GM12878 (cell line): ENCODE measurements at regions not wholly inside any gene's neighbourhood (a gene's known extent, or its start where the extent isn't known, plus 50 kb on each side); places are given as distances from the start of the nearest gene placed in this dataset.

Experiments used
- ATAC-seq: fragments of 200-7000 bp; cut with Tn5 transposase; 3 replicates; pipeline ENCODE4 v1.9.1; 2020; ENCODE audit warnings: mild to moderate bottlenecking, moderate library complexity
- BruUV-seq: library from RNA; stranded (reverse); fragments of 400-500 nt; replicated peaks from 2 replicates; lab custom pipeline; 2021; lab: Mats Ljungman, UMichigan
- CTCF ChIA-PET: fragments of 300-600 bp; sonication (Branson Sonifier 250); formaldehyde crosslinking; extraction: SDS; loops from one replicate; lab custom pipeline; 2021; ENCODE audit warnings: inconsistent platforms; lab: Yijun Ruan, JAX
- POLR2A ChIA-PET: fragments of 350-600 bp; formaldehyde crosslinking; extraction: SDS; loops from one replicate; lab custom pipeline; 2021; ENCODE audit warnings: inconsistent platforms; lab: Charles Lee
- RAD21 ChIA-PET: fragments of 300-600 bp; sonication (Branson Sonifier 250); formaldehyde crosslinking; loops from one replicate; lab custom pipeline; 2023; ENCODE audit warnings: antibody characterized with exemption; ENCODE audit not compliant: unreplicated experiment; lab: Charles Lee
- SMC1A ChIA-PET: fragments of 300-600 bp; sonication (Branson Sonifier 250); formaldehyde crosslinking; loops from one replicate; lab custom pipeline; 2023; ENCODE audit not compliant: unreplicated experiment, uncharacterized antibody; lab: Charles Lee
- DNase-seq: peaks from one replicate; pipeline ENCODE4 v3.0.0-alpha.2; 2011; ENCODE audit warnings: low read depth, low spot score
- FAIRE-seq: peaks from 3 replicates; lab custom pipeline; 2011; peaks lifted over from hg19 to GRCh38; lab: Jason Lieb, UNC
- H2AFZ ChIP-seq: 2 replicates; pipeline ENCODE4 v1.6.0; 2011; ENCODE audit warnings: low read depth, low read length, control low read depth; ENCODE audit not compliant: control insufficient read depth
- H3K27ac ChIP-seq: 2 replicates; pipeline ENCODE4 v1.5.1; 2011; ENCODE audit warnings: control low read depth; ENCODE audit not compliant: control insufficient read depth, insufficient read depth
- H3K27me3 ChIP-seq, 2 experiments: replicated peaks in 1 of 2; 2 replicates each; pipeline versions ENCODE4 v1.6.0 to v1.6.1; 2011; ENCODE audit warnings: low read length in 1 of 2; ENCODE audit not compliant: control insufficient read depth in 2 of 2, insufficient read depth in 2 of 2
- H3K36me3 ChIP-seq, 2 experiments: 2 replicates each; pipeline ENCODE4 v1.5.1; 2011; ENCODE audit warnings: low read length in 1 of 2; ENCODE audit not compliant: control insufficient read depth in 2 of 2, insufficient read depth in 2 of 2
- H3K4me1 ChIP-seq: 2 replicates; pipeline ENCODE4 v1.6.1; 2011; ENCODE audit warnings: mild to moderate bottlenecking, low read length, moderate library complexity, mixed read lengths; ENCODE audit not compliant: control insufficient read depth, insufficient read depth
- H3K4me2 ChIP-seq: 2 replicates; pipeline ENCODE4 v1.6.0; 2011; ENCODE audit warnings: control low read depth; ENCODE audit not compliant: control insufficient read depth, insufficient read depth
- H3K4me3 ChIP-seq: fragments of 200-600 bp; sonication (generic); 2 replicates; pipeline ENCODE4 v1.5.1; 2016
- H3K79me2 ChIP-seq: 2 replicates; pipeline ENCODE4 v1.6.0; 2011; ENCODE audit warnings: low read length; ENCODE audit not compliant: control insufficient read depth, insufficient read depth
- H3K9ac ChIP-seq: 2 replicates; pipeline ENCODE4 v1.8.0; 2011; ENCODE audit warnings: low read length, control low read depth, mixed read lengths; ENCODE audit not compliant: control insufficient read depth, insufficient read depth
- H3K9me3 ChIP-seq: replicated peaks from 3 replicates; pipeline ENCODE4 v1.5.1; 2011; ENCODE audit warnings: mild to moderate bottlenecking, low read length; ENCODE audit not compliant: control insufficient read depth, insufficient read depth
- H4K20me1 ChIP-seq: 2 replicates; pipeline ENCODE4 v1.6.0; 2011; ENCODE audit not compliant: control insufficient read depth, insufficient read depth
- CBX3 ChIP-seq: fragments of 200-600 bp; sonication (generic); IDR thresholded peaks from 2 replicates; pipeline ENCODE4 v1.6.1; 2016; ENCODE audit warnings: low read depth, borderline replicate concordance
- EZH2 ChIP-seq: IDR thresholded peaks from 2 replicates; pipeline ENCODE4 v1.6.1; 2012; ENCODE audit warnings: low read depth, mild to moderate bottlenecking, control low read depth, inconsistent platforms, low read length, borderline replicate concordance; ENCODE audit not compliant: control insufficient read depth
- IKZF1 ChIP-seq: fragments of 450-650 bp; conservative IDR thresholded peaks from 2 replicates; pipeline ENCODE4 v1.6.1; 2017; ENCODE audit warnings: antibody characterized with exemption, mild to moderate bottlenecking
- IKZF2 ChIP-seq, 2 experiments: fragments of 450-650 bp; IDR thresholded peaks; 2 replicates each; pipeline ENCODE4 v1.6.1; 2017; ENCODE audit warnings: mild to moderate bottlenecking in 2 of 2, moderate library complexity in 2 of 2
- JUND ChIP-seq: IDR thresholded peaks from 2 replicates; pipeline ENCODE4 v1.6.1; 2012; ENCODE audit warnings: low read depth, mild to moderate bottlenecking, low read length, improper control_type of control experiment, moderate library complexity
- MTA2 ChIP-seq: fragments of 450-650 bp; IDR thresholded peaks from 2 replicates; pipeline ENCODE4 v1.6.1; 2016; ENCODE audit warnings: low read depth, mild to moderate bottlenecking, moderate library complexity
- MYC ChIP-seq: IDR thresholded peaks from 2 replicates; pipeline ENCODE4 v1.6.1; 2011; ENCODE audit warnings: mild to moderate bottlenecking, low read length, moderate library complexity, inconsistent platforms; ENCODE audit not compliant: insufficient read depth, insufficient replicate concordance, insufficient read length, severe bottlenecking
- NFIC ChIP-seq: IDR thresholded peaks from 2 replicates; pipeline ENCODE4 v1.6.1; 2012; ENCODE audit warnings: low read depth, mild to moderate bottlenecking, inconsistent platforms, low read length, moderate library complexity
- PAX5 ChIP-seq: IDR thresholded peaks from 2 replicates; pipeline ENCODE4 v1.6.1; 2011; ENCODE audit warnings: low read depth, low read length, borderline replicate concordance
- POU2F2 ChIP-seq: IDR thresholded peaks from 3 replicates; pipeline ENCODE4 v1.6.1; 2011; ENCODE audit warnings: low read depth, mild to moderate bottlenecking, low read length, borderline replicate concordance
- RAD21 ChIP-seq: IDR thresholded peaks from 2 replicates; pipeline ENCODE4 v1.6.1; 2011; ENCODE audit warnings: mild to moderate bottlenecking, low read depth, low read length, moderate library complexity; ENCODE audit not compliant: insufficient read depth
- SPI1 ChIP-seq: IDR thresholded peaks from 2 replicates; pipeline ENCODE4 v1.6.1; 2011; ENCODE audit warnings: low read depth, mild to moderate bottlenecking, low read length, moderate library complexity, borderline replicate concordance; ENCODE audit not compliant: insufficient read depth
- WGBS: methylation state at CpG from one replicate; pipeline ENCODE4 v1.1.6; 2016; ENCODE audit warnings: low lambda C conversion rate; ENCODE audit not compliant: insufficient replicate concordance, insufficient coverage; ENCODE audit errors: missing lambda C conversion rate; 5-methylcytosine and 5-hydroxymethylcytosine counted together
- in situ Hi-C: fragments of 300-500 bp; cut with MboI; formaldehyde crosslinking; loops from 9 replicates; pipeline ENCODE4 v1.14.3; 2018; ENCODE audit warnings: mixed read lengths
- intact Hi-C: fragments of 100-400 bp; cut with micrococcal nuclease; formaldehyde crosslinking; loops from one replicate; pipeline ENCODE4 v1.14.2; 2022; ENCODE audit not compliant: unreplicated experiment

DNA sequence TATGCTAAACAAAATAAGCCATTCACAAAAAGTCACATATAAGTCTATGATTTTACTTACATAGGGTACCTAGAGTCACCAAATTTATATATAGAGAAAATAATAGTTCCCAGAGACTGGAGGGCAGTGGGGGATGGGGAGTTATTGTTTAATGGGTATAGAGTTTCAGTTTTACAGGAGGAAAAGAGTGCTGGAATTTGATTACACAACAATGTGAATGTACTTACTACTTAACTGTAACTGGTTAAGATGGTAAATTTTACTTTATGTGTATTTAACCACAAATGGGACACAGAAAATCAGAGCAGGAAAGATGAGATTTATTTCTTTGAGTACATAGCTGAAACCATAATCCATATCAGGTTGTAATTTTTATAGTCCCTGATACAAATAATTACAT is 144.4 kb downstream of the TMA16 start:
- TF ChIP-seq RAD21 (no peak), JUND (no peak), MTA2 (no peak)
- ChIA-PET SMC1A (interaction anchor here (1.5 kb wide), 1 partner anchor 39 kb away, joined by 3 read pairs; no protein-coding TSS in a partner anchor), POLR2A (no interaction called here), RAD21 (no interaction called here), CTCF (interaction anchor here (0.6 kb wide), 1 partner anchor 37 kb away, joined by 3 read pairs; no protein-coding TSS in a partner anchor)
- Histone ChIP-seq H3K4me2 (no peak overlapping the region), H2AFZ (no peak overlapping the region), H3K4me1 (no peaks in the 10 kb centered on the region), H3K9ac (no peak overlapping the region), H3K9me3 (no peaks in the 10 kb centered on the region), H3K4me3 (no peak overlapping the region), H3K27me3 (no peaks in the 10 kb centered on the region), H3K36me3 (no peaks in the 10 kb centered on the region), H3K79me2 (no peaks in the 10 kb centered on the region), H3K27ac (no peak overlapping the region), H4K20me1 (no peaks in the 10 kb centered on the region)
- in situ Hi-C loops: no loop called here
- BruUV-seq: no TSS peak
- ATAC-seq (no peak), FAIRE-seq (no peak), DNase-seq (no peak)
- intact Hi-C loops: no loop called here

DNA sequence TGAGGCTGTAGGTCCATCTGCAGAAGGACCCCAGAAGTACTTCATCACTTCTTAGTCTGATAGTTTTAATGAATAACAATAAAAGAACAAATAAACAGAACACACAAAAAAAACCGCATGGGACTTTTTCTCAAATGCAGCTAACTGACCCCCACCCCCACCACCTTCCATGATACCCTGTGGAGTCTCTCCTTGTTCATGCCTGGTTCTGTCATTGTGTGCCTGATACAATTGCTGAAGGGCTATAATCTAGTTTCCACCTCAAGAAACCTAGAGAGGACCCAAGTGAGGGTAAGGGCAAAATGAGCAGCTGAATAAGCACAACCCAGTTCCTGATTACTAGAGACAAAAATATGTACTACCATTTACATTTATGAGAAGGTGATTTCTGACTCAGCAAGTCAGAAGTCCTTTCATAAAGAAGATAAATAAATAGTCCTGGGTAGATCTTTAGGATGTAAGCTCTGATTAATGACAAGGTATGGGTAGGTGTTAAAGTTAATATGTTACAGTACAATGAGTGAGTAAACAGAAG is 155.1 kb downstream of the TMA16 start:
- Histone ChIP-seq H3K27me3 (no peaks in the 10 kb centered on the region), H3K9ac (no peak overlapping the region), H3K4me2 (no peak overlapping the region), H3K36me3 (no peaks in the 10 kb centered on the region)
- no peak for DNase-seq
- WGBS: 46% methylated on average over 1 of the region's 1 CpG
- TF ChIP-seq IKZF1: no peak
- no peak for TF ChIP-seq SPI1
- no peak for TF ChIP-seq MYC
- TF ChIP-seq IKZF2 (IDR thresholded peaks at IDR 0.05): no peak
- TF ChIP-seq NFIC: no peak
- no peak for TF ChIP-seq EZH2
- TF ChIP-seq PAX5: no peak
- no peak for TF ChIP-seq POU2F2
- TF ChIP-seq CBX3: no peak
- TF ChIP-seq, all 136 proteins: peak for 0
- no peaks in the 10 kb centered on the region for H4K20me1 ChIP-seq
- no peaks in the 10 kb centered on the region for H3K4me1 ChIP-seq
- in situ Hi-C loops (no loop called here), intact Hi-C loops (no loop called here)
- no TSS peak for BruUV-seq
- H3K27ac ChIP-seq: no peak overlapping the region
- POLR2A ChIA-PET: interaction anchor here (0.8 kb wide), 1 partner anchor 57 kb away, joined by 3 read pairs; no protein-coding TSS in a partner anchor
- CTCF ChIA-PET: interaction anchor here (0.7 to 2.0 kb wide), 5 partner anchors 8 to 106 kb away, joined by 3 to 8 read pairs (median 4); no protein-coding TSS in a partner anchor
- no peaks in the 10 kb centered on the region; the same call in none of the 3 replicates for H3K9me3 ChIP-seq
- ATAC-seq (peak; percentile 67), FAIRE-seq (no peak)
- no peak overlapping the region for H2AFZ ChIP-seq
- RAD21 ChIA-PET: interaction anchor here (1.2 to 1.5 kb wide), 2 partner anchors 13 to 94 kb away, joined by 4 to 5 read pairs; no protein-coding TSS in a partner anchor
- SMC1A ChIA-PET: interaction anchor here (1.0 to 2.3 kb wide), 8 partner anchors 14 to 100 kb away, joined by 3 to 8 read pairs (median 4); no protein-coding TSS in a partner anchor
- H3K4me3 ChIP-seq: no peak overlapping the region
- H3K79me2 ChIP-seq: no peaks in the 10 kb centered on the region
